Brain microvascular endothelial cell (primary cell): ENCODE measurements at regions not wholly inside any gene's neighbourhood (a gene's known extent, or its start where the extent isn't known, plus 50 kb on each side); places are given as distances from the start of the nearest gene placed in this dataset.

Experiments
- DNase-seq: peaks from one replicate; pipeline ENCODE4 v3.0.0-alpha.2; 2020
- H3K27ac ChIP-seq: fragments of 250-450 bp; sonication (Bioruptor Pico); 2 replicates; pipeline ENCODE4 v1.5.1; 2020; ENCODE audit warnings: mild to moderate bottlenecking, moderate library complexity
- H3K27me3 ChIP-seq: fragments of 250-450 bp; sonication (Bioruptor Pico); replicated peaks from 2 replicates; pipeline ENCODE4 v1.5.1; 2020; ENCODE audit warnings: mild to moderate bottlenecking
- H3K36me3 ChIP-seq: fragments of 250-450 bp; sonication (Bioruptor Pico); replicated peaks from 2 replicates; pipeline ENCODE4 v1.5.1; 2020; ENCODE audit warnings: mild to moderate bottlenecking
- H3K4me3 ChIP-seq: 2 replicates; pipeline ENCODE4 v1.5.1; 2011; ENCODE audit warnings: low read depth, mild to moderate bottlenecking, control low read depth, low read length, moderate library complexity
- in situ Hi-C: cut with HindIII; loops from 2 replicates; pipeline ENCODE4 v1.10.0; 2017; ENCODE audit warnings: low sequenced_read_pairs, low pct_ligation_motif_present
- TF ChIP-seq, protein P1 (sequence below): IDR thresholded peaks from 2 replicates; pipeline ENCODE4 v1.5.1; 2011; ENCODE audit warnings: low read depth, mild to moderate bottlenecking, moderate library complexity, low read length, control low read depth, inconsistent platforms; ENCODE audit errors: missing control alignments

DNA sequence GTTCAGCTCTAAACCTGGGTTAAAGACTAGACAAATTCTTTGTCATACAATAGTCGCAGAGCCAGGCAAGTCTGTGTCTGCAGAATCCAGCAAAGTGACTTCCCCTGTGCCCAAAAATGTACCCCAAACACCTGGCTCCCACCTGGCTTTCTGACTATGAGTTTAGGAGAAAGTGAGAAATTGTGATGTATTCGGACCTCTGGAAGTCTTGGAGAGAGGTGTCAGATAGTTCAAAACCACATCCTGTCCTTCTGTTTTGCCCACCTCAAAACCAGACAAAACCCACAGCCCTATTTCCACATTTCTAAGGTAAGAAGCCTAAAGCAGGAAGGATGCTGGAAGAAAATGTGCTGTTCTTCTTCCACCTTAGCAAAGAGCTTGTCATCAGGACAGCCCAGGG, 63.8 kb upstream of the CLMP start:
- TF ChIP-seq, protein P1, sequence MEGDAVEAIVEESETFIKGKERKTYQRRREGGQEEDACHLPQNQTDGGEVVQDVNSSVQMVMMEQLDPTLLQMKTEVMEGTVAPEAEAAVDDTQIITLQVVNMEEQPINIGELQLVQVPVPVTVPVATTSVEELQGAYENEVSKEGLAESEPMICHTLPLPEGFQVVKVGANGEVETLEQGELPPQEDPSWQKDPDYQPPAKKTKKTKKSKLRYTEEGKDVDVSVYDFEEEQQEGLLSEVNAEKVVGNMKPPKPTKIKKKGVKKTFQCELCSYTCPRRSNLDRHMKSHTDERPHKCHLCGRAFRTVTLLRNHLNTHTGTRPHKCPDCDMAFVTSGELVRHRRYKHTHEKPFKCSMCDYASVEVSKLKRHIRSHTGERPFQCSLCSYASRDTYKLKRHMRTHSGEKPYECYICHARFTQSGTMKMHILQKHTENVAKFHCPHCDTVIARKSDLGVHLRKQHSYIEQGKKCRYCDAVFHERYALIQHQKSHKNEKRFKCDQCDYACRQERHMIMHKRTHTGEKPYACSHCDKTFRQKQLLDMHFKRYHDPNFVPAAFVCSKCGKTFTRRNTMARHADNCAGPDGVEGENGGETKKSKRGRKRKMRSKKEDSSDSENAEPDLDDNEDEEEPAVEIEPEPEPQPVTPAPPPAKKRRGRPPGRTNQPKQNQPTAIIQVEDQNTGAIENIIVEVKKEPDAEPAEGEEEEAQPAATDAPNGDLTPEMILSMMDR, result no peak
- no peak for DNase-seq
- H3K27ac ChIP-seq, result no peak overlapping the region
- in situ Hi-C loops, result no loop called here
- no peaks in the 10 kb centered on the region for H3K36me3 ChIP-seq
- H3K27me3 ChIP-seq, result peaks cover under 1% of the 10 kb centered on the region
- H3K4me3 ChIP-seq, result no peak overlapping the region

DNA sequence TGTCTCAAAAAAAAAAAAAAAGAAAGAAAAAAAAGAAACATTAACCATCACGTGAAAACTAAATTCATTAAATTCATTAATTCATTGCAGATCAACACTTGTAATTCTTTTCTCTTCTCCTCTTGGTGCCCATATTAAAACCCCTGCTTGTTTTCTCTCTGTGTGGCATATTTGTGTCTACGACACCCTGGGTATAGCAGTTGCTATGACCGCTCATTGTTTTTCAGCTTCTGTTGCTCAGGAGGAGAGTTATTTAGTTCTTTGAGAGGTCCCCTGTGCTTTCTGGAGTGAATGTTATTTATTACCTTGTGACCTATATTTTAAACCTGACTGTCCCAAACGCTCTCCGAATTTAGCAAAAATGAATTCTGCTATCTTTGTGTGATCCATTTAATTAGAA, 62.3 kb upstream of the CLMP start:
- in situ Hi-C loops, result no loop called here
- TF ChIP-seq, protein P1, result no peak
- Histone ChIP-seq H3K27ac (no peak overlapping the region), H3K4me3 (no peak overlapping the region), H3K36me3 (no peaks in the 10 kb centered on the region), H3K27me3 (no peaks in the 10 kb centered on the region)
- no peak for DNase-seq

DNA sequence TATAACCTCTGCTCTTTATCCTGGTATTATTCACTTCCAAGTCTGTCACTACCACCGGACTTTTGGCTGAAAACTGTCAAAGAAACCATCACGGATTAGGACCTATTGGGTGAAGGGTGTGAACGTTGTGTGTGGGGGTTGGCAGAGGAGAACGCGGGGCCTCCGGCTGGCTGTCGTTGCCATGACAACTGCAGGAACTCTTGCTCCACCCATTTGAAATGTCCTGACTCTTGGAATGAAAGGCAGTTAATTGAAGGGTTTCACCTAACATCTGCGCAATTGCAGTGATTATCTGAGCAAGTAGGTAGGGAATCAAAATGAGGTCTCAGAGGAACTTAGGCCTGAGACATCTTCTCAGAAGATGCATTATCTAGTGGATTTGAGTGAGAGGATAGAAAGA, 60.9 kb upstream of the CLMP start:
- Histone ChIP-seq H3K4me3 (no peak overlapping the region), H3K27ac (no peak overlapping the region), H3K27me3 (no peaks in the 10 kb centered on the region), H3K36me3 (no peaks in the 10 kb centered on the region)
- TF ChIP-seq, protein P1, result no peak
- no peak for DNase-seq
- in situ Hi-C loops, result no loop called here

DNA sequence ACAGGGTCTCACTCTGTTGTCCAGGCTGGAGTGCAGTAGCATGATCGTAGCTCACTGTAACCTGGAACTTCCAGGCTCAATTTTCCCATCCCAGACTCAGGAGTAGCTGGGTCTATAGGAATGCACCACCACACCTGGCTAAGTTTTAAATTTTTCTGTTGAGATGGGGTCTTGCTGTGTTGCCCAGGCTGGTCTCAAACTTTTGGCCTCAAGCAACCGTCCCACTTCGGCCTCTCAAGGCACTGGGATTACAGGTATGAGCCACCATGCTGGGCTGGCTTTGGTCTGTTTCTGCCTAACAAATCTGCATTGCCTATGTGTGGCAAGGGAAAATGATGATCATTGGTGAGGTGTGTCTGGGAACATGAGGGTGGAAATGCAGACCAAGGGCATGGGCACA, 59.3 kb upstream of the CLMP start:
- Histone ChIP-seq H3K36me3 (no peaks in the 10 kb centered on the region), H3K27me3 (no peaks in the 10 kb centered on the region), H3K27ac (no peak overlapping the region), H3K4me3 (no peak overlapping the region)
- TF ChIP-seq, protein P1, result no peak
- in situ Hi-C loops, result no loop called here
- DNase-seq, result no peak

DNA sequence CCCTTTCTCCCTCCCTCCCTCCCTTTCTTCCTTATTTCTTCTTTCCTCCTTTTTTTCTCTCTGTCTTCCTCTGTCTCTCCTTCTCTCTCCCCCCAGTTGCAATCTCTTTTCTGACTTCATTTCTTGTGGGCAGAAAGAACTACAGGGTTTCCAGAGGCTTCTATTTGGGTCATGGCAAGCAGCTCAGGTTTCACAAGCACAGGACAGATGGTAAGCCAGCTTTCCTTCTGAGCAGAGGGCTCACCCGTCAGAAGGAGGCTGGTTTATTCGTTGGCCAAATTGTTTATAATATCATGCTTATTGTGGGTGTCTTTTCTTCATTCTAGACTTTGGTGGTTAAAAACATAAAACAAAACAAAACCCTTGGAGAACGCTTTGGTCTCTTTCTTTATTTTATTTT, 58.9 kb upstream of the CLMP start:
- H3K36me3 ChIP-seq, result no peaks in the 10 kb centered on the region
- TF ChIP-seq, protein P1, result no peak
- in situ Hi-C loops, result no loop called here
- H3K27ac ChIP-seq, result no peak overlapping the region
- H3K27me3 ChIP-seq, result no peaks in the 10 kb centered on the region
- no peak for DNase-seq
- H3K4me3 ChIP-seq, result no peak overlapping the region

DNA sequence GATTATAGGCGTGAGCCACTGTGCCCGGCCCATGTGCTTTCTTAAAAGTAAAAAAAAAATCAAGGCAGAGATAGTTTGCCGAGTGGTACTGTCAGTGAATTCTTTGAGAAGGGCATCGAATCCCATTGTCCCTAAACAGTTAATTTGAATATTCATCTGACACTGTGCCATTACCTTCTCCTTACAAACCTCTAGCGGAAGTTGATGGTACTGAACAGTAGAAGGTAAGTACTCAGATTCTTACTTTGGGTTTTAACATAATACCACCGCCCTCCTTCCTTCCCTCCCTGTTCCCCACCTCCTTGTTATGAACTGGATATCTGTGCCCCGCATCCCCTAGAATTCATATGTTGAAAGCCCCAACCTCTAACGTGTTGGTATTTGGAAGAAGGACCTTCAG, 58.2 kb upstream of the CLMP start:
- no peak for DNase-seq

More for the DNA sequence above, 58.2 kb upstream of the CLMP start:
- no peaks in the 10 kb centered on the region for H3K27me3 ChIP-seq
- TF ChIP-seq, protein P1, result no peak
- no peak overlapping the region for H3K4me3 ChIP-seq
- H3K36me3 ChIP-seq, result no peaks in the 10 kb centered on the region
- in situ Hi-C loops, result no loop called here
- H3K27ac ChIP-seq, result no peak overlapping the region
